H1 (cell line): ENCODE measurements at regions not wholly inside any gene's neighbourhood (a gene's known extent, or its start where the extent isn't known, plus 50 kb on each side); places are given as distances from the start of the nearest gene placed in this dataset.

Experiments
- CTCF ChIA-PET: fragments of 300-600 bp; sonication (Branson Sonifier 250); formaldehyde crosslinking; loops from one replicate; lab custom pipeline; 2021; ENCODE audit not compliant: partially characterized antibody; lab: Charles Lee
- POLR2A ChIA-PET: fragments of 300-600 bp; sonication (Branson Sonifier 250); formaldehyde crosslinking; loops from one replicate; lab custom pipeline; 2021; ENCODE audit warnings: inconsistent platforms; ENCODE audit not compliant: partially characterized antibody; lab: Charles Lee
- DNase-seq, 2 experiments: peaks; one replicate each; pipeline versions ENCODE4 v3.0.0 to v3.0.0-alpha.2; 2010 to 2022; ENCODE audit warnings: low spot score in 2 of 2, low read depth in 1 of 2, mixed read lengths in 1 of 2
- FAIRE-seq: peaks from 2 replicates; lab custom pipeline; 2011; peaks lifted over from hg19 to GRCh38; lab: Jason Lieb, UNC
- H2AFZ ChIP-seq: 2 replicates; pipeline ENCODE4 v1.8.1; 2012; ENCODE audit warnings: low read length, inconsistent platforms
- H2AK5ac ChIP-seq: 2 replicates; pipeline ENCODE4 v1.6.1; 2013; ENCODE audit warnings: low read depth, low read length
- H2BK120ac ChIP-seq: replicated peaks from 2 replicates; pipeline ENCODE3; 2013; ENCODE audit warnings: low read depth, low read length, inconsistent platforms
- H2BK12ac ChIP-seq: 2 replicates; pipeline ENCODE4 v1.6.1; 2013; ENCODE audit warnings: low read depth, low read length
- H2BK15ac ChIP-seq: 2 replicates; pipeline ENCODE4 v1.6.1; 2013; ENCODE audit warnings: low read length
- H2BK20ac ChIP-seq: 2 replicates; pipeline ENCODE4 v1.6.1; 2013; ENCODE audit warnings: low read length
- H2BK5ac ChIP-seq: 2 replicates; pipeline ENCODE4 v1.6.1; 2013; ENCODE audit warnings: low read depth, low read length
- H3K14ac ChIP-seq: 2 replicates; pipeline ENCODE4 v1.6.1; 2013; ENCODE audit warnings: inconsistent platforms; ENCODE audit not compliant: insufficient read length
- H3K18ac ChIP-seq: 2 replicates; pipeline ENCODE4 v1.6.1; 2013; ENCODE audit warnings: low read length; ENCODE audit errors: extremely low read depth
- H3K23ac ChIP-seq: 2 replicates; pipeline ENCODE4 v1.6.1; 2013; ENCODE audit warnings: inconsistent platforms; ENCODE audit not compliant: insufficient read length
- H3K23me2 ChIP-seq: 2 replicates; pipeline ENCODE4 v1.6.1; 2013; ENCODE audit warnings: low read depth, low read length
- H3K27ac ChIP-seq: 2 replicates; pipeline ENCODE4 v1.6.1; 2011; ENCODE audit warnings: low read depth, low read length, inconsistent platforms
- H3K27me3 ChIP-seq, 4 experiments: replicated peaks in 1 of 4; 1 replicate in 1 of 4; 2 replicates in 3 of 4; pipeline versions ENCODE4 v1.6.1 to v1.8.1; 2011 to 2013; ENCODE audit warnings: low read length in 3 of 4, mild to moderate bottlenecking in 3 of 4, inconsistent platforms in 2 of 4, mixed read lengths in 2 of 4, moderate library complexity in 1 of 4; ENCODE audit not compliant: control insufficient read depth in 3 of 4, insufficient read depth in 3 of 4; ENCODE audit errors: extremely low read depth in 1 of 4
- H3K36me3 ChIP-seq, 4 experiments: 2 replicates each; pipeline versions ENCODE4 v1.6.1 to v1.8.1; 2011 to 2013; ENCODE audit warnings: mild to moderate bottlenecking in 4 of 4, low read length in 3 of 4, moderate library complexity in 2 of 4, control low read depth in 1 of 4, inconsistent platforms in 1 of 4; ENCODE audit not compliant: insufficient read depth in 4 of 4, control insufficient read depth in 2 of 4
- H3K4ac ChIP-seq: replicated peaks from 2 replicates; pipeline ENCODE3; 2013; ENCODE audit warnings: low read length, low read depth, mixed read lengths, inconsistent platforms; ENCODE audit not compliant: insufficient read length
- H3K4me1 ChIP-seq, 4 experiments: replicated peaks in 1 of 4; 1 replicate in 1 of 4; 2 replicates in 3 of 4; pipeline versions ENCODE4 v1.6.1 to v1.8.1; 2011 to 2013; ENCODE audit warnings: low read length in 3 of 4, inconsistent platforms in 2 of 4, mixed read lengths in 1 of 4; ENCODE audit not compliant: insufficient read depth in 4 of 4, control insufficient read depth in 3 of 4
- H3K4me2 ChIP-seq, 2 experiments: 2 replicates each; pipeline versions ENCODE4 v1.6.1 to v1.8.1; 2011 to 2013; ENCODE audit warnings: low read depth in 2 of 2, low read length in 2 of 2, control low read depth in 1 of 2, inconsistent platforms in 1 of 2, mild to moderate bottlenecking in 1 of 2; ENCODE audit not compliant: insufficient read depth in 1 of 2
- H3K4me3 ChIP-seq, 4 experiments: fragments of 200-600, 300-600 bp in 1 of 4; sonication (generic), shearing (Covaris generic), sonication (Bioruptor Twin) in 1 of 4; 2 replicates each; pipeline versions ENCODE4 v1.5.1 to v1.8.1; 2011 to 2016; ENCODE audit warnings: low read length in 4 of 4, low read depth in 3 of 4, control low read depth in 2 of 4, inconsistent platforms in 2 of 4, mild to moderate bottlenecking in 2 of 4, mixed read lengths in 1 of 4, moderate library complexity in 1 of 4; ENCODE audit not compliant: insufficient read depth in 2 of 4; ENCODE audit errors: extremely low read depth in 1 of 4
- H3K56ac ChIP-seq: replicated peaks from 2 replicates; pipeline ENCODE3; 2013; ENCODE audit warnings: low read depth, mild to moderate bottlenecking, mixed read lengths, low read length, inconsistent platforms; ENCODE audit not compliant: insufficient read length
- H3K79me1 ChIP-seq: 2 replicates; pipeline ENCODE4 v1.6.1; 2013; ENCODE audit warnings: low read depth, low read length, control low read depth
- H3K79me2 ChIP-seq, 2 experiments: 2 replicates each; pipeline versions ENCODE4 v1.6.1 to v1.8.1; 2012 to 2013; ENCODE audit warnings: low read length in 2 of 2, mild to moderate bottlenecking in 2 of 2, inconsistent platforms in 1 of 2; ENCODE audit not compliant: insufficient read depth in 2 of 2, control insufficient read depth in 1 of 2
- H3K9ac ChIP-seq, 4 experiments: replicated peaks in 1 of 4; 1 replicate in 1 of 4; 2 replicates in 3 of 4; pipeline versions ENCODE4 v1.6.1 to v1.8.1; 2011 to 2013; ENCODE audit warnings: low read depth in 3 of 4, low read length in 3 of 4, control low read depth in 2 of 4, mild to moderate bottlenecking in 2 of 4, moderate library complexity in 2 of 4, inconsistent platforms in 1 of 4; ENCODE audit errors: extremely low read depth in 1 of 4
- H3K9me3 ChIP-seq, 2 experiments: 2 replicates each; pipeline versions ENCODE4 v1.6.1 to v1.8.1; 2012 to 2013; ENCODE audit warnings: mild to moderate bottlenecking in 2 of 2, moderate library complexity in 2 of 2, control low read depth in 1 of 2, inconsistent platforms in 1 of 2, low read depth in 1 of 2, low read length in 1 of 2, mixed read lengths in 1 of 2; ENCODE audit not compliant: insufficient read depth in 2 of 2
- H4K20me1 ChIP-seq, 2 experiments: replicated peaks in 1 of 2; 2 replicates each; pipeline versions ENCODE3 to v1.8.1; 2011 to 2013; ENCODE audit warnings: inconsistent platforms in 2 of 2, low read length in 2 of 2, mild to moderate bottlenecking in 1 of 2; ENCODE audit not compliant: insufficient read depth in 2 of 2, control insufficient read depth in 1 of 2
- H4K5ac ChIP-seq: 2 replicates; pipeline ENCODE4 v1.6.1; 2013; ENCODE audit warnings: low read length, low read depth, mixed read lengths, inconsistent platforms; ENCODE audit not compliant: insufficient read length
- H4K8ac ChIP-seq: 2 replicates; pipeline ENCODE4 v1.8.0; 2013; ENCODE audit warnings: mild to moderate bottlenecking, moderate library complexity, low read length, inconsistent platforms; ENCODE audit not compliant: insufficient read depth; ENCODE audit errors: extremely low read depth
- H4K91ac ChIP-seq: replicated peaks from 2 replicates; pipeline ENCODE3; 2013; ENCODE audit warnings: low read length, mixed read lengths, inconsistent platforms; ENCODE audit not compliant: insufficient read length
- NANOG ChIP-seq: IDR thresholded peaks from 2 replicates; pipeline ENCODE4 v1.6.1; 2011; ENCODE audit warnings: low read length, low read depth, mild to moderate bottlenecking, inconsistent platforms; ENCODE audit not compliant: insufficient read depth, poor library complexity, severe bottlenecking
- WGBS, 2 experiments: shearing (Covaris generic) in 1 of 2; methylation state at CpG; one replicate each; pipeline versions ENCODE4 v1.1.6 to v1.1.7; 2013 to 2015; ENCODE audit warnings: low lambda C conversion rate in 2 of 2, mixed read lengths in 2 of 2, inconsistent platforms in 1 of 2, low coverage in 1 of 2, missing lambda C conversion rate in 1 of 2; ENCODE audit not compliant: insufficient replicate concordance in 2 of 2, insufficient coverage in 1 of 2, insufficient read length in 1 of 2; ENCODE audit errors: extremely low coverage in 1 of 2, missing lambda C conversion rate in 1 of 2; 5-methylcytosine and 5-hydroxymethylcytosine counted together

- ChIA-PET CTCF (interaction anchor here (0.9 to 2.1 kb wide), 11 partner anchors 8 to 330 kb away, joined by 3 to 7 read pairs (median 4); no protein-coding TSS in a partner anchor), POLR2A (no interaction called here)
- H3K27me3 ChIP-seq = no peaks in the 10 kb centered on the region
- H3K9me3 ChIP-seq = no peaks in the 10 kb centered on the region
- H3K79me2 ChIP-seq = no peaks in the 10 kb centered on the region
- no peak overlapping the region for H3K23ac ChIP-seq
- no peak overlapping the region for H2BK120ac ChIP-seq
- no peak overlapping the region for H3K56ac ChIP-seq
- H3K4me2 ChIP-seq = no peak overlapping the region
- no peak overlapping the region for H2AFZ ChIP-seq
- no peak overlapping the region for H3K4me3 ChIP-seq
- no peak overlapping the region for H3K27ac ChIP-seq
- no peak for TF ChIP-seq NANOG
- H4K91ac ChIP-seq = no peak overlapping the region
- no peaks in the 10 kb centered on the region for H3K36me3 ChIP-seq
- no peak overlapping the region for H3K18ac ChIP-seq
- no peaks in the 10 kb centered on the region for H3K23me2 ChIP-seq
- 83% methylated on average over 1 of the region's 1 CpG; no CpG with 5 or more reads in 1 of the 2 experiments for WGBS, 2 experiments
- H2AK5ac ChIP-seq = no peak overlapping the region
- H3K14ac ChIP-seq = no peak overlapping the region
- H2BK5ac ChIP-seq = no peak overlapping the region
- no peaks in the 10 kb centered on the region for H3K79me1 ChIP-seq
- H4K5ac ChIP-seq = no peak overlapping the region
- H3K9ac ChIP-seq = no peak overlapping the region
- H3K4me1 ChIP-seq = peaks cover 0 to 9% (median 7%) of the 10 kb centered on the region in 4 experiments; a peak in 6 of 7 replicates
- H3K4ac ChIP-seq = no peak overlapping the region
- no peak overlapping the region for H4K8ac ChIP-seq
- no peak overlapping the region for H2BK12ac ChIP-seq
- DNase-seq (no peak), FAIRE-seq (no peak)
- no peak overlapping the region for H2BK15ac ChIP-seq
- H4K20me1 ChIP-seq = no peaks in the 10 kb centered on the region
- H2BK20ac ChIP-seq = no peak overlapping the region
These were observed 405.2 kb upstream of the WWC1 start for GRCh38 chr5:167886196-167886595.
